ENCODE measurements at regions not wholly inside any gene's neighbourhood (a gene's known extent, or its start where the extent isn't known, plus 50 kb on each side); places are given as distances from the start of the nearest gene placed in this dataset.
"Not testable (repeated sequence)": the region's sequence is repeated elsewhere in the genome, so short reads cannot be mapped to it uniquely, and the experiment has no call there.

- not testable (repeated sequence) for DNase-seq
These were observed 96.2 kb downstream of the BDH1 start for GRCh38 chr3:197459571-197459970.

GRCh38 chr3:197458906-197459470 lies 96.8 kb downstream of the BDH1 start:
- no peak for DNase-seq

- no peak for DNase-seq
These were observed 97.5 kb downstream of the BDH1 start for GRCh38 chr3:197458179-197458707.

GRCh38 chr3:197456261-197457091 lies 99.3 kb downstream of the BDH1 start:
- no peak for DNase-seq

- not testable (repeated sequence) for DNase-seq
These were observed 100.9 kb downstream of the BDH1 start for GRCh38 chr3:197454841-197455240.

- DNase-seq, result peak; percentile 40
These were observed 101.8 kb downstream of the BDH1 start for GRCh38 chr3:197454014-197454413.

- no peak for DNase-seq
These were observed 105.0 kb downstream of the BDH1 start for GRCh38 chr3:197450810-197451209.

GRCh38 chr3:197450308-197450707 lies 105.5 kb downstream of the BDH1 start:
- no peak for DNase-seq

GRCh38 chr3:197449181-197449580 lies 106.6 kb downstream of the BDH1 start:
- DNase-seq, result not testable (repeated sequence)

GRCh38 chr3:197447781-197448180 lies 108.0 kb downstream of the BDH1 start:
- not testable (repeated sequence) for DNase-seq

GRCh38 chr3:197447057-197447456 lies 108.7 kb downstream of the BDH1 start:
- DNase-seq, result no peak

GRCh38 chr3:197446700-197447056 lies 109.1 kb downstream of the BDH1 start:
- DNase-seq, result no peak

- DNase-seq, result no peak
These were observed 109.7 kb downstream of the BDH1 start for GRCh38 chr3:197445896-197446699.

- no peak for DNase-seq
These were observed 110.9 kb downstream of the BDH1 start for GRCh38 chr3:197444793-197445379.

- no peak for DNase-seq
These were observed 112.3 kb downstream of the BDH1 start for GRCh38 chr3:197443506-197443905.

GRCh38 chr3:197440717-197441303 lies 115.0 kb downstream of the BDH1 start:
- no peak for DNase-seq

GRCh38 chr3:197438906-197439305 lies 116.9 kb downstream of the BDH1 start:
- DNase-seq, result no peak

GRCh38 chr3:197435426-197435825 lies 120.3 kb downstream of the BDH1 start:
- no peak for DNase-seq

- no peak for DNase-seq
These were observed 120.9 kb downstream of the BDH1 start for GRCh38 chr3:197434830-197435229.

GRCh38 chr3:197432384-197433127 lies 123.2 kb downstream of the BDH1 start:
- no peak for DNase-seq

GRCh38 chr3:197431346-197431910 lies 124.3 kb downstream of the BDH1 start:
- DNase-seq, result no peak

- DNase-seq, result no peak
These were observed 124.8 kb downstream of the BDH1 start for GRCh38 chr3:197430934-197431333.
